ENCODE measurements at regions not wholly inside any gene's neighbourhood (a gene's known extent, or its start where the extent isn't known, plus 50 kb on each side); places are given as distances from the start of the nearest gene placed in this dataset.

DNA sequence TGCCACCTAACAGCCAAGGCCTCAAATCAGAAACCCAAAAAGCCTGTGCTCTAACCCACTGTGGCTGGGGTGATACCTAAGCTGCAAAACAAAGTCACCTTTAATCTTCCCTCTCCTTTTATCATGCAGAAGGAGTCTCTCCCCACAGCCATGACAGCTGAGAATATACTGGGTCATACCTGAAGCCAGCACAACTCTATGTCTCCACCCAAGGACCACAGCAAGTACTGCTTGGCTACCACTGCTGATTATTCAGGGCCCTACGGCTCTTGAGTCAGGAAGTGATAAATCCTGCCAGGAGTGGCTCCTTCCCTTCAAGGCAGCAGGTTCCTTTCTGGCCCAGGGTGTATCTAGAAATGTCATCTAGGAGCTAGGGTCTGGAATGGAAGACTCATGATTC, 151.5 kb upstream of the TOM1L1 start:
- intact Hi-C loops (cut with DNase I) = no loop called here
- H3K9me3 ChIP-seq = no peaks in the 10 kb centered on the region
- WGBS = 53% methylated on average over 1 of the region's 1 CpG
- no peak overlapping the region for H3K27ac ChIP-seq
- H3K36me3 ChIP-seq = no peaks in the 10 kb centered on the region
- no peaks in the 10 kb centered on the region for H3K27me3 ChIP-seq (replicated peaks; ENCODE audit: insufficient read depth)
- DNase-seq (ENCODE audit: low spot score) = no peak
- TF ChIP-seq, protein P1, sequence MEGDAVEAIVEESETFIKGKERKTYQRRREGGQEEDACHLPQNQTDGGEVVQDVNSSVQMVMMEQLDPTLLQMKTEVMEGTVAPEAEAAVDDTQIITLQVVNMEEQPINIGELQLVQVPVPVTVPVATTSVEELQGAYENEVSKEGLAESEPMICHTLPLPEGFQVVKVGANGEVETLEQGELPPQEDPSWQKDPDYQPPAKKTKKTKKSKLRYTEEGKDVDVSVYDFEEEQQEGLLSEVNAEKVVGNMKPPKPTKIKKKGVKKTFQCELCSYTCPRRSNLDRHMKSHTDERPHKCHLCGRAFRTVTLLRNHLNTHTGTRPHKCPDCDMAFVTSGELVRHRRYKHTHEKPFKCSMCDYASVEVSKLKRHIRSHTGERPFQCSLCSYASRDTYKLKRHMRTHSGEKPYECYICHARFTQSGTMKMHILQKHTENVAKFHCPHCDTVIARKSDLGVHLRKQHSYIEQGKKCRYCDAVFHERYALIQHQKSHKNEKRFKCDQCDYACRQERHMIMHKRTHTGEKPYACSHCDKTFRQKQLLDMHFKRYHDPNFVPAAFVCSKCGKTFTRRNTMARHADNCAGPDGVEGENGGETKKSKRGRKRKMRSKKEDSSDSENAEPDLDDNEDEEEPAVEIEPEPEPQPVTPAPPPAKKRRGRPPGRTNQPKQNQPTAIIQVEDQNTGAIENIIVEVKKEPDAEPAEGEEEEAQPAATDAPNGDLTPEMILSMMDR (IDR thresholded peaks at IDR 0.05) = no peak
- TF ChIP-seq POLR2AphosphoS5 (IDR thresholded peaks at IDR 0.05) = no peak
- no peak for TF ChIP-seq POLR2A (IDR thresholded peaks at IDR 0.05)
- H3K4me1 ChIP-seq (replicated peaks) = no peaks in the 10 kb centered on the region
- no peak overlapping the region for H3K4me3 ChIP-seq

DNA sequence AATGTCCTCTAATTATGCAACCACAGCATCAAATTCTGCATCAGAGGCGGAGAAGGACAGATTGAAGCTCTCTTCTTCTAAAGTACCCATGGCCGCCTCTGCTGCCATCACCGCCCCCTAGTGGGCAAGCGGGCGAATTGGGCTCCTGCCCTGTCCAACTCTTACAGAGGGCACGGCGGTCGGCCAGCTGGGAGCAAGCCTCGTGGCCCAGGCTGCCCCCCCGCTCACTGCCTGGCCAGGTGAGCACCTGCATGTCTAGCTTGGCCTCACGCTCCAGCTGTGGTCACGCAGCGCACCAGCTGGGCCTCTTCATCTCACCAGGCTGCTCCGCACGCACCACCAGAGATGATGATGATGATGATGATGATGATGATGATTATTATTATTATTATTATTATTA, 146.1 kb upstream of the TOM1L1 start:
- no peak overlapping the region for H3K27ac ChIP-seq
- H3K4me1 ChIP-seq (replicated peaks) = no peaks in the 10 kb centered on the region
- no peak for DNase-seq (ENCODE audit: low spot score)
- TF ChIP-seq POLR2A (IDR thresholded peaks at IDR 0.05) = no peak
- TF ChIP-seq, protein P1 (IDR thresholded peaks at IDR 0.05) = no peak
- TF ChIP-seq POLR2AphosphoS5 (IDR thresholded peaks at IDR 0.05) = no peak
- 85% methylated on average over 15 of the region's 15 CpGs for WGBS
- H3K4me3 ChIP-seq = no peak overlapping the region
- H3K27me3 ChIP-seq (replicated peaks; ENCODE audit: insufficient read depth) = no peaks in the 10 kb centered on the region
- intact Hi-C loops (cut with DNase I) = no loop called here
- no peaks in the 10 kb centered on the region for H3K36me3 ChIP-seq
- no peaks in the 10 kb centered on the region for H3K9me3 ChIP-seq

DNA sequence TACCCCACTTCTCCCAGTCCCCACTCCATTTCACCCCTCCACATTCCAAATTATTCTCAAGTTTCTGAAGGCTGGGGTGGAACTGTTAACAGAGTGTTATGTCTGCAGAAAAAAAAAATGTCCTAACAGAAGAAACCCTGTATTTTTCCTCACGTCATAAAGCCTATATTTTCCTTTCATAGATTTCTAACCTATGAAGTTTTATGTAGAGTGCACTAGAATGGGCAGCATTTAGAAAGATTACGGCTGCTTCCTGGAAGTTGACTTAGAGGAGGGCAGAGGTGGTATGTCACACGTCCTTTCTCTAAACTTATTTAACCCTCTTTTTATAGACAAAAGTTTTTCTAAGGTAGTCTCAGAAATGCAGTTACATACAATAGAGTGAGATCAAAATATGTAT, 139.8 kb upstream of the TOM1L1 start:
- 56% methylated on average over 3 of the region's 3 CpGs for WGBS
- TF ChIP-seq POLR2A (IDR thresholded peaks at IDR 0.05) (no peak), POLR2AphosphoS5 (IDR thresholded peaks at IDR 0.05) (no peak)
- TF ChIP-seq, protein P1 (IDR thresholded peaks at IDR 0.05) = no peak
- DNase-seq (ENCODE audit: low spot score) = no peak
- Histone ChIP-seq H3K27me3 (replicated peaks; ENCODE audit: insufficient read depth) (no peaks in the 10 kb centered on the region), H3K4me1 (replicated peaks) (no peaks in the 10 kb centered on the region), H3K36me3 (no peaks in the 10 kb centered on the region), H3K9me3 (no peaks in the 10 kb centered on the region), H3K4me3 (no peak overlapping the region), H3K27ac (no peak overlapping the region)
- intact Hi-C loops (cut with DNase I) = no loop called here

DNA sequence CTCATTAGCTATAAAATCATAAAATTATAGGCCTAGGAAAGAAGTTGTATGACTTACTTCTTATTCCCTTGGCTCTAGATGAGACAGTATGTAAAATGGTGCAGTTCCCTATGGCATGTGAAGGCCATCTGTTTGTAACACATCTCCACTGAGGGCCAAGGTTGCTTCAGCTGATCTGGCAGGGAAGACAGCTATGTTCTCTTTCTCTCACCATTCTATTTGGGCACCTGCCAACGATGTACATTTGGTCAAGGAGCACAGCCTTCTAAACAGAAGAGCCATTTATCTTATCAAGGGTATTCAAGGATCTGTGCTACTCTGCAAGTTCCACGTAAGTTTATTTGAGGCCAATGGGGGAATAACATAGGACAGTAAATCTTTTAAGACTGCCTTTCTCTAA, 129.8 kb upstream of the TOM1L1 start:
- TF ChIP-seq, protein P1 (IDR thresholded peaks at IDR 0.05) = no peak
- TF ChIP-seq POLR2AphosphoS5 (IDR thresholded peaks at IDR 0.05) (no peak), POLR2A (IDR thresholded peaks at IDR 0.05) (no peak)
- no peaks in the 10 kb centered on the region for H3K36me3 ChIP-seq
- intact Hi-C loops (cut with DNase I) = no loop called here
- H3K27me3 ChIP-seq (replicated peaks; ENCODE audit: insufficient read depth) = no peaks in the 10 kb centered on the region
- 59% methylated on average over 2 of the region's 2 CpGs for WGBS
- no peak overlapping the region for H3K27ac ChIP-seq
- DNase-seq (ENCODE audit: low spot score) = no peak
- H3K9me3 ChIP-seq = no peaks in the 10 kb centered on the region
- no peaks in the 10 kb centered on the region for H3K4me1 ChIP-seq (replicated peaks)
- H3K4me3 ChIP-seq = no peak overlapping the region

DNA sequence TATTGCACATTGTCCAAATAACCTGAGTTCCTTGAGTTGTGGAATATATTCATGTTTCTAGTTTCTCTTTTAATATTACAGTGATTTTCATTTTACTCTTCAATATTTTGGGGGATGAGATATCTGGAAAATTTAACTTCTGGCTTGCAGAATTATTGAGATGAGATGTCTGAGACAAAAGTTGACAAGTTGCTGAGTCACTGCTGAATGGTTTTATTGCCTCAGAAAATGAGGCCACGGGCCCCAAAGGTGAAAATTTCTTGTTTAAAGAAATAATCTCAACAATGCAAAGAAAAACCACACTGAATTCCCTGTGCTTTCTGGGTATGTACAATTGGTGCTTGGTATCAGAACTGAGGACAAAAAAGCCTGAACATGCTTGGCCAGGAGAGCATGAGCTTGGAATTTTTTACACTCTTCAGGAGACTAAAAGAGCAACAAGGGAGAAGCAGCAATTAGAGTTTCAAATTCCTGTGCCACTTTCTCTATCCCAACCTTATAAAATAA, 129.2 kb upstream of the TOM1L1 start:
- intact Hi-C loops (cut with DNase I) = no loop called here
- Histone ChIP-seq H3K4me3 (no peak overlapping the region), H3K27me3 (replicated peaks; ENCODE audit: insufficient read depth) (no peaks in the 10 kb centered on the region), H3K4me1 (replicated peaks) (no peaks in the 10 kb centered on the region), H3K36me3 (no peaks in the 10 kb centered on the region), H3K27ac (no peak overlapping the region), H3K9me3 (no peaks in the 10 kb centered on the region)
- 31% methylated on average over 1 of the region's 1 CpG for WGBS
- DNase-seq (ENCODE audit: low spot score) = no peak
- TF ChIP-seq POLR2A (IDR thresholded peaks at IDR 0.05) (no peak), POLR2AphosphoS5 (IDR thresholded peaks at IDR 0.05) (no peak)
- TF ChIP-seq, protein P1 (IDR thresholded peaks at IDR 0.05) = no peak

All from prostate gland (tissue), 2 donors.